ENCODE measurements at regions not wholly inside any gene's neighbourhood (a gene's known extent, or its start where the extent isn't known, plus 50 kb on each side); places are given as distances from the start of the nearest gene placed in this dataset.
"Not testable (repeated sequence)": the region's sequence is repeated elsewhere in the genome, so short reads cannot be mapped to it uniquely, and the experiment has no call there.

DNA sequence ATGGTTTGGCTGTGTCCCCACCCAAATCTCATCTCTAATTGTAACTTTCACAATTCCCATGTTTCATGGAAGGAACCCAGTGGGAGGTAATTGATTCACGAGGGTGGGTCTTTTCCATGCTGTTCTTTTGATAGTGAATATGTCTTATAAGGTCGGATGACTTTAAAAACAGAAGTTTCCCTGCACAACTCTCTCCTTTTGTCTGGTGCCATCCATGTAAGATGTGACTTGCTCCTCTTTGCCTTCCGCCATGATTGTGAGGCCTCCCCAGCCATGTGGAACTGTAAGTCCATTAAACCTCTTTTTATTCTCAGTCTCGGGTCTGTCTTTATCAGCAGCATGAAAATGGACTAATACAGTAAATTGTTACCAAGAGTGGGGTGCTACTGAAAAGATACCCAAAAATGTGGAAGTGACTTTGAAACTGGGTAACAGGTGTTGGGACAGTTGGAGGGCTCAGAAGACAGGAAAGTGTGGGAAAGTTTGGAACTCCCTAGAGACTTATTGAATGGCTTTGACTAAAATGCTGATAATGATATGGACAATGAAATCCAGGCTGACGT, 251.4 kb upstream of the GK2 start:
- DNase-seq = not testable (repeated sequence)

DNA sequence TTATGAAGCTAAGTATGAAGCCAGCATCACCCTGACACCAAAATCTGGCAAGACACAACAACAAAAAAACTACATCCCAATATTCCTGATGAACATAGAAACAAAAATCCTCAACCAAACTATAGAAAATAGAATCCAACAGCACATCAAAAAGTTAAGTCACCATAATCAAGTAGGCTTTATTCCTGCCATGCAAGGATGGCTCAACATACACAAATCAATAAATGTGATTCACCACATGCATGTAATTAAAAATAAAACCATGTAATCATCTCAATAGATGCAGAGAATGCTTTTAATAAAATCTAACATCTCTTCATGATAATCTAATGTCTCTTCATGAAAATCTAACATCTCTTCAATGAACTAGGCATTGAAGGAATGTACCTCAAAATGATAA, 249.4 kb upstream of the GK2 start:
- no peak for DNase-seq

DNA sequence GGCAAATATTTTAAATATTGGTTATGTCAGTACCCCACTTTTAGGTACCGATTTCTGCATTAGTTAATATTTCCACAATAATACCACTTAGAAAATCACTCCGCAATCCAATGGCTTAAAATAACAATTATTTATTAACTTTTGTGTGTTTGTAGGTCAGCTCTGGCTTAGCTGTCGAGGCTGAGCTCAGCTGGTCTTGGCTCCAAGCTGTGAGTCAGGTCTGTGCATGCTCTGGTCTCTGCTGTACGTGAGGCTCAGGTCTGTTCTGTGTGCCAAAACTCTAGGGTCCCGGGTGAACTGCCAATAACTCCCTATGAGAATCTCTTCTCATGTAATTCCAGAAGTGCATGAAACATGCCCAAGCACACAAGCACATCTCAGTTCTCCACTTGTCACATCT, 245.8 kb upstream of the GK2 start:
- no peak for DNase-seq

- DNase-seq = no peak
Observed at GRCh38 chr4:79652738-79653137, 244.7 kb upstream of the GK2 start.

DNA sequence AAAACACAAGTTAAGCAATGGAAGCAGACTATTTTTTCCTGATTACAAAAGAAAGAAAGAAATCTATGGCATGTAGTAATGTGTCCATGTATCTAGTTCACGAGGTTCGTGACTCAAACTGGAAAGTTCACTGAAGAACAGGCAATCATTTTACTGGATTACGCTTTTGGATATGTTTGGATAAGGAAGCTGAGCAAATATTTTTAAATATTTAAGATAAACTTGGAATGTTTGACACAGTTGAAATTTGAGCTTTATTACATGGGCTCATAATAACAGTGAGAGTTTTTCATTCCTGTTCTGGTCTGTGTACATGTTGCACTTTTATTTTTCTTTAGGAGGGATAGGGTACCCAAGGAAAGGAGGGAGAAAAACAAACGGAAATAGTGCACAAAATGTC, 244.2 kb upstream of the GK2 start:
- DNase-seq = no peak

DNA sequence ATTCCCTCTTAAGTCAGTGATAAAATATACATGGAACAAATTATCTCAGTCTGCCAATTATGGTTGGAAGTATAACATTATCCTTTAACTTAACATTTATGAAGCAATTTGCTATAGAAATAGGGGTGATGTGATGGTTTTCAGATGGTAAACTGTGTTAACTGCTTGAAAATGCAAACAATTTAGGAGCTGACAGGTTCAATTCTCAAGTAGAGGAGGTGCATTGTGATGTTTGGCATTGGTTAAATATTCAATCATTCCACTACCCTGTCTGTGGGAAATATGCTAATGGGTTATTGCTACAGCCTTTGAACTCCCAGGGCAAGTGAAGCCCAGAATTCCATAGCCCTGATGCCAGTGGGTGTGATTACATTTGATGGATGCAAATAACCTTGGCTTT, 243.4 kb upstream of the GK2 start:
- DNase-seq = no peak

DNA sequence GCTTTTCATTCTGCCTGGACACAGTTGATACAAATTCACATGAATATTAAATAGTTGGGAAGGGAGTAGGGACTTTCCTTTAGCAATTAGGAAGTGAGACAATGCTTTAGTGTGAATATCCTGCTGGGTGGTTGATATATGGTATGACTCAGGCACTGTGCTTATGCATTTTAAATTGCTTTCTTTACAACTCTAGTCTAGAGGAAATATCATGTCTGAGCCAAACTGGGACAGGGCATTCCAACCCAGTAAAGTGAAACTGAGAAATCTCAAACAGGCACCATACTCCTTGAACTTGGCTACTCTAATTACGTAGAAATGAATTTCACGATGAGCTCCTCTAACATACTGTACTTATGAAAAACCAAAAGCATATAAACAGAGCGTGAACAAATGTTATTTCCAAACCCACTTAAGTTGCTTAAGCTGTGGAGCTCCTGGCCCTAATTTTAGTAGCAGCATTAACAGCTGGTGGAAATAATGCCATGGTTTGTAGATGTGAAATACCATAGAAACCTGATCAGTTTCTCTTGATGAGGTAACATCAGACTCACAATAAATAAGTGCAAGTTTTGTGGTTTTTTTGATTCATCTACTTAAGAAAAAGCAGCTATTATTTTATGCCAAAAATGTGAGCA, 242.9 kb upstream of the GK2 start:
- no peak for DNase-seq

GRCh38 chr4:79650217-79650616, 242.2 kb upstream of the GK2 start:
- DNase-seq = no peak

DNA sequence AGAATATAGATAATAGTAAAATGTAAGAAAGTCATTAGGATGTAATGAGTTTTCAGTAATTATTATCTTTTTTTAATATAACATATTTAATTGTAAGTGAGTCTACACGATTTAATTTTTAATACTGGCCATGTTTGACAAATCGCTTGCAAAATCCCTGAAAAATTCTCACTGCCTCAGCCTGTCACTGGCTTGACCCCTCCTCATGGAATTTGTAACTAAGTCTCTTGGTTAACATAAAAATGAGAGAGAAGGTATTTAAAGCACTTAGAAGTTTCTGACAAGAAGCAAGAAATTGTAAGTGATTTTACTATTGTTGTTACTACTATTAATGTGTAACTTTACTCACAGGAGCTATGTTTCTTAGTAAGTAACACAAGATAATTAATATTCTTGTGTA, 237.9 kb upstream of the GK2 start:
- DNase-seq = no peak

GRCh38 chr4:79638735-79639134, 230.7 kb upstream of the GK2 start:
- DNase-seq = no peak

DNA sequence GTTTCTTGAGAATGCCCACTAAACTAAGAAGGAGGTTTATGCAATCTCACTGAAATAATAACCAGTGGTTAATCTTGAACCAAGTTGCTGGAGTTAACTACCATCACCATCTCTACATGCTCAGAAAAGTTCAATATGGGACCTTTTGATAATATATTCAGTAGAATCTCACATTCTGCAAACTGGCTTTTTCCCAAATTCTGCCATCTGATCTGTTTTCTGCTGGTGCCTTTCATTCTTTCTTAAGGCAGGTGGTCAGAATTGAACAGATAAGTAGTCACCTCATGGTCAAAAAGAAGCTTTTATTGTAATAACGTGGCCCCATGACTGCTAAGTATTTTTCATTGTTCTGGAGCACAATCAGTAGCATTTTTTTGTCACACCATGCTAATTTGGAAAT, 229.0 kb upstream of the GK2 start:
- DNase-seq = no peak

- no peak for DNase-seq
Observed at GRCh38 chr4:79634111-79634510, 226.1 kb upstream of the GK2 start.

GRCh38 chr4:79632114-79632513, 224.1 kb upstream of the GK2 start:
- no peak for DNase-seq

DNA sequence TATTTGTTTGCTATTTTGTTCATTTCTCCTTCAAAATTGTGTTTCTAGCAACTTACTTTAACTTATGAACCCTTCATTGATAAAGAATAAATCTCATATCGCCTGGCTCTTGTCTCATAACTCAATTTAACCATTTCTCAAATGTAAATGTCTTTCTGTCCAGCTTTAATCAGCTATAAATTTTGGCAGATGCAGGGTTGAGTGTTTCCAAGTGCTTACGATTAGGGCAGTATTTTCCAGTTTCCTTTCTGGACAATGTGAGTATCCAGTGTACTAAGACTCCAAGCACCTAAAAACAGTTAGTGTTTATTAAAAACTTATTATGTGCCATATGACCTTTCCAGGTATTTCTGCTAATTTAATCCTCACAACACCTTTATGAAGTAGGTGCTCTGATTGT, 218.6 kb upstream of the GK2 start:
- no peak for DNase-seq

- DNase-seq = no peak
Observed at GRCh38 chr4:79626101-79626500, 218.1 kb upstream of the GK2 start.

GRCh38 chr4:79625361-79625760, 217.3 kb upstream of the GK2 start:
- no peak for DNase-seq

- no peak for DNase-seq
Observed at GRCh38 chr4:79623021-79623870, 215.2 kb upstream of the GK2 start.

GRCh38 chr4:79621061-79621460, 213.0 kb upstream of the GK2 start:
- DNase-seq = peak; percentile 4

DNA sequence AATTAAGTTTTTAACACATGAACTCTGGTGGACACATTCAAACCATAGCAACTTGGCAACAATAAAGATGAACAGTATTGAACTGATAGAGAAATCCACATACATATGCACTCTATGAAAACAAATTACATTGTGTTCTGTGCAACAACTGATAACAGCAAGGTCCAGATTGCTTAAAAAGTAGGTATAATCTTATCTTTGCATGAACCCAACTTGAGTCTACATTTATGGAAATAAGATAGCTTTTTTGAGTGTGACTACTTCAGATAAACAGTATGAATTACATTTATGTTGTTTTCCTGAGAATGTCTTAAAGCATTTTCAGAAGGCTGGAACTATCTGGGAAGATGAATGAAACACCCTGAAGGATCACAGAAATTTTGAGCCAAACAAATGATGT, 212.6 kb upstream of the GK2 start:
- no peak for DNase-seq

- no peak for DNase-seq
Observed at GRCh38 chr4:79613269-79613935, 205.4 kb upstream of the GK2 start.

GRCh38 chr4:79611026-79611425, 203.0 kb upstream of the GK2 start:
- no peak for DNase-seq

DNA sequence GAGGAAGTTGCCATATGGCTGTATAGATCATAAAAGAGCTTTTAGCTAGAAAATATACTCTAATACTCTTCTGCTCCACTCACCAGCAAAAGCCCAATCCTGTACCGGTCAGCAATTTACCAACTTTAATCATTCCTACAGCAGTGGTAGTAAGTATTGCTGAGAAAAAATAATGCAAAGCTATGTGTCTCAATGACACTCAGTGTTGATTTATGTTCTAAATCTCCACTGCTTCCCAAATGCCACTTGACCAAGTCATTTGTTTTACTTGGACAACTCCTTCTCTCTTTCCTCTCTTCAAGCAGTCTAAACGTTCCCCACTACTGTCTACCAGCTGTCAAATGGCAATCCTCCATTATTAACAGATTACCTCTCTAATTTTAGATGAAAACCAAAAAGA, 201.8 kb upstream of the GK2 start:
- DNase-seq = no peak

DNA sequence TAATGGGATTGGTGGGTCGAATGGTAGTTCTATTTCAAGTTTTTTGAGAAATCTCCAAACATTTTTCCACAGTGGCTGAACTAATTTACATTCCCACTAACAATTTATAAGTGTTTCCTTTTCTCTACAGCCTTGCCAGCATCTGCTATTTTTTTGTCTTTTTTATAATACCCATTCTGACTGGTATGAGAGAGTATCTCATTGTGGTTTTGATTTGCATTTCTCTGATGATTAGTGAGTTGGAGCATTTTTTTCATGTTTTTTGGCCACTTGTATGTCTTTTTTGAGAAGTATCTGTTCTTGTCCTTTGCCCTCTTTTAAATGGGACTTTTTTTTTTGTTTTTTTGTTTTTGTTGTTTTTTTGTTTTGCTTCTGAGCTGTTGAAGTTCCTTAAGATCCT, 200.0 kb upstream of the GK2 start:
- no peak for DNase-seq

- DNase-seq = no peak
Observed at GRCh38 chr4:79604152-79604551, 196.1 kb upstream of the GK2 start.

All from activated CD4-positive, alpha-beta T cell treated with anti-CD3 and anti-CD28 coated beads, Interleukin-10, Interleukin-2, amounts not matched to agents 100 ng/mL and 50 ng/mL, durations not matched to agents 16 hours and 8 hours (primary cell).